A673 (cell line): ENCODE measurements at regions not wholly inside any gene's neighbourhood (a gene's known extent, or its start where the extent isn't known, plus 50 kb on each side); places are given as distances from the start of the nearest gene placed in this dataset.

Source experiments
- BruUV-seq: library from RNA; stranded (reverse); fragments of 400-500 nt; replicated peaks from 2 replicates; lab custom pipeline; 2021; lab: Mats Ljungman, UMichigan
- CTCF ChIA-PET: fragments of 300-600 bp; sonication (Branson Sonifier 250); formaldehyde crosslinking; loops from one replicate; lab custom pipeline; 2022; ENCODE audit warnings: antibody characterized with exemption; lab: Charles Lee
- POLR2A ChIA-PET: fragments of 300-600 bp; sonication (Branson Sonifier 250); formaldehyde crosslinking; loops from one replicate; lab custom pipeline; 2022; ENCODE audit warnings: antibody characterized with exemption; ENCODE audit not compliant: low non-redundant PET; lab: Charles Lee
- DNase-seq: peaks from one replicate; pipeline ENCODE4 v3.0.0-alpha.2; 2015; ENCODE audit warnings: low spot score
- H3K27ac ChIP-seq: fragments of 200-600 bp; sonication (generic); 2 replicates; pipeline ENCODE4 v1.5.1; 2016; ENCODE audit warnings: mixed run types, low read depth, mild to moderate bottlenecking, mixed read lengths, antibody characterized with exemption, low read length; ENCODE audit not compliant: poor library complexity, severe bottlenecking
- H3K27me3 ChIP-seq: fragments of 200-600 bp; sonication (generic); replicated peaks from 2 replicates; pipeline ENCODE4 v1.6.1; 2017; ENCODE audit warnings: mixed run types, low read depth, mild to moderate bottlenecking, mixed read lengths, antibody characterized with exemption, low read length; ENCODE audit not compliant: insufficient read depth, poor library complexity
- H3K36me3 ChIP-seq: fragments of 200-600 bp; sonication (generic); 2 replicates; pipeline ENCODE4 v1.6.1; 2016; ENCODE audit warnings: mixed run types, mild to moderate bottlenecking, mixed read lengths, antibody characterized with exemption, low read length; ENCODE audit not compliant: insufficient read depth, poor library complexity, severe bottlenecking
- H3K4me1 ChIP-seq: fragments of 200-600 bp; sonication (generic); 2 replicates; pipeline ENCODE4 v1.6.1; 2017; ENCODE audit warnings: mixed run types, mild to moderate bottlenecking, mixed read lengths, antibody characterized with exemption, low read length; ENCODE audit not compliant: insufficient read depth, poor library complexity, severe bottlenecking
- H3K4me3 ChIP-seq: fragments of 200-600 bp; sonication (generic); 2 replicates; pipeline ENCODE4 v1.5.1; 2016; ENCODE audit warnings: low read depth, mixed run types, mild to moderate bottlenecking, mixed read lengths, low read length; ENCODE audit not compliant: poor library complexity, severe bottlenecking
- H3K9me3 ChIP-seq: fragments of 200-600 bp; sonication (generic); 2 replicates; pipeline ENCODE4 v1.6.1; 2016; ENCODE audit warnings: mixed run types, low read depth, mild to moderate bottlenecking, mixed read lengths, antibody characterized with exemption, low read length; ENCODE audit not compliant: poor library complexity, severe bottlenecking
- EZH2 ChIP-seq: fragments of 200-600 bp; sonication (generic); IDR thresholded peaks from 2 replicates; pipeline ENCODE4 v1.6.1; 2017; ENCODE audit warnings: borderline replicate concordance, low read depth, mild to moderate bottlenecking, mixed read lengths, antibody characterized with exemption, low read length; ENCODE audit not compliant: poor library complexity, severe bottlenecking
- intact Hi-C: fragments of 100-400 bp; cut with micrococcal nuclease; formaldehyde crosslinking; loops from one replicate; pipeline ENCODE4 v1.10.0; 2022; ENCODE audit not compliant: unreplicated experiment
- TF ChIP-seq, protein P1 (sequence below): fragments of 300-800, 200-600 bp; sonication (generic); conservative IDR thresholded peaks from 2 replicates; pipeline ENCODE4 v1.5.1; 2017; ENCODE audit warnings: low read depth, mild to moderate bottlenecking, antibody characterized with exemption, low read length, moderate library complexity, mixed read lengths

DNA sequence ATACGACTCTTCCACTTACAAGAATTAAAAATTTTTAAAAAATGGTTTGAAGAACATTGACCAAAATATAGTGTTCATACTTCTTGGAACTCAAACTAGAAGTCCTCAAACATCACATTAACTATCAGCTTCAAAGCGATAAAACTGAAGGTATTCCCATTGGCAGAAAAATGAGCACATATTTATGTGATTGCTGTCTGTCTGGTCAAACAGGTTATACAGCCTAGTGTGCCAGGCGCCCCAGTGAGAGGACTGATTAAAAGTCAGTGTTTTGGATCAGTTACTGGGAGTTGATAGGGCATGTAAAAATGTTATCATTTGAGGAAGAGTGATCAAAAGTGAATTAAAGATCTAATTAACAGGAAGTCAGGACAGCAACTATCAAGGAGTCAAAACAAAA, 738.8 kb downstream of the HDGFL1 start:
- BruUV-seq: no TSS peak
- ChIA-PET POLR2A (no interaction called here), CTCF (no interaction called here)
- H3K9me3 ChIP-seq: no peaks in the 10 kb centered on the region
- no peak overlapping the region for H3K27ac ChIP-seq
- TF ChIP-seq, protein P1, sequence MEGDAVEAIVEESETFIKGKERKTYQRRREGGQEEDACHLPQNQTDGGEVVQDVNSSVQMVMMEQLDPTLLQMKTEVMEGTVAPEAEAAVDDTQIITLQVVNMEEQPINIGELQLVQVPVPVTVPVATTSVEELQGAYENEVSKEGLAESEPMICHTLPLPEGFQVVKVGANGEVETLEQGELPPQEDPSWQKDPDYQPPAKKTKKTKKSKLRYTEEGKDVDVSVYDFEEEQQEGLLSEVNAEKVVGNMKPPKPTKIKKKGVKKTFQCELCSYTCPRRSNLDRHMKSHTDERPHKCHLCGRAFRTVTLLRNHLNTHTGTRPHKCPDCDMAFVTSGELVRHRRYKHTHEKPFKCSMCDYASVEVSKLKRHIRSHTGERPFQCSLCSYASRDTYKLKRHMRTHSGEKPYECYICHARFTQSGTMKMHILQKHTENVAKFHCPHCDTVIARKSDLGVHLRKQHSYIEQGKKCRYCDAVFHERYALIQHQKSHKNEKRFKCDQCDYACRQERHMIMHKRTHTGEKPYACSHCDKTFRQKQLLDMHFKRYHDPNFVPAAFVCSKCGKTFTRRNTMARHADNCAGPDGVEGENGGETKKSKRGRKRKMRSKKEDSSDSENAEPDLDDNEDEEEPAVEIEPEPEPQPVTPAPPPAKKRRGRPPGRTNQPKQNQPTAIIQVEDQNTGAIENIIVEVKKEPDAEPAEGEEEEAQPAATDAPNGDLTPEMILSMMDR: no peak
- no peak for TF ChIP-seq EZH2
- no peak overlapping the region for H3K4me3 ChIP-seq
- no peaks in the 10 kb centered on the region for H3K27me3 ChIP-seq
- H3K4me1 ChIP-seq: peaks cover 19% of the 10 kb centered on the region
- DNase-seq: no peak
- no peaks in the 10 kb centered on the region for H3K36me3 ChIP-seq
- intact Hi-C loops: no loop called here

DNA sequence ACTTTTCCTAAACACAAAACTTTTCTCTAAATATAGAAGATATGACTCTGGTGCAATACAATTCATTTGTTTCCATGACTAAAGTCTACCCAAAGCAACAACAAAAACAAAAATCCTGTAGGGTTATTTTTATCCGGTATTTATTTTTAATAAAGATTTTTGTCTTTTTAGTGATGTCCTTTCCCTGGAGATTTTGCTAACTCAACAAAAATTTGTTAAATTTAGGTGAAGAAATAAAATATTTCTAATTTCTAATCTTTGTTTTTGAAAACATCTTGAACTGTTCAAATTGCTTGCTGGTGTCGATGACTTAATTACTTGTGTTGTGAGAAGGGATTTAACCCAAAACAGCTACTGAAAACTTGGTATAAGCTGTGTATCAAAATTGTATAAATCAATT, 741.8 kb downstream of the HDGFL1 start:
- intact Hi-C loops: no loop called here
- no peaks in the 10 kb centered on the region for H3K9me3 ChIP-seq
- no peak overlapping the region for H3K27ac ChIP-seq
- DNase-seq: no peak
- H3K27me3 ChIP-seq: no peaks in the 10 kb centered on the region
- H3K36me3 ChIP-seq: no peaks in the 10 kb centered on the region
- no peaks in the 10 kb centered on the region for H3K4me1 ChIP-seq
- no TSS peak for BruUV-seq
- ChIA-PET POLR2A (no interaction called here), CTCF (no interaction called here)
- no peak for TF ChIP-seq EZH2
- TF ChIP-seq, protein P1: no peak
- no peak overlapping the region for H3K4me3 ChIP-seq

DNA sequence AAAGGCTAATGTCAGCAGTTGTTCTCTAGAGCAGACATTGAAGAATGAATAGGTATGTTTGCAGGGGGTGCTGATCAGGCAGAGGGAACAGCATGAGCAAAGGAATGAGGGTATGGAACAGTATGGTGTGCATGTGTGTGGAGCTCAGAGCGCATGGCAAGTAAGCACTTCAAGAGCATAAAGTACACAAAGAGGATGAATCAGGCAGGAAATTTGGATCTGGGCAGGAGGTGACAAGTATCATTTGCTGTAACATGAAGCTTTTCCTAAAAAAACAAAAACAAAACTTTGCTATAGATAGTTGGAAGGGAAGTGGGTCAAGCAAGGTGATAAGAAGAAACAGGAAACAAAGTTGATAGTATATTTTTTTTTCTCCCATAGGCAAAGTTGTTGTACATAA, 746.8 kb downstream of the HDGFL1 start:
- no peaks in the 10 kb centered on the region for H3K27me3 ChIP-seq
- H3K4me1 ChIP-seq: no peaks in the 10 kb centered on the region
- no peak for DNase-seq
- no TSS peak for BruUV-seq
- no peaks in the 10 kb centered on the region for H3K9me3 ChIP-seq
- intact Hi-C loops: no loop called here
- no peaks in the 10 kb centered on the region for H3K36me3 ChIP-seq
- ChIA-PET CTCF (no interaction called here), POLR2A (no interaction called here)
- no peak overlapping the region for H3K4me3 ChIP-seq
- TF ChIP-seq, protein P1: no peak
- no peak for TF ChIP-seq EZH2
- no peak overlapping the region for H3K27ac ChIP-seq
